COLO668 (cell line): ENCODE measurements at regions not wholly inside any gene's neighbourhood (a gene's known extent, or its start where the extent isn't known, plus 50 kb on each side); places are given as distances from the start of the nearest gene placed in this dataset.
"Not testable (repeated sequence)": the region's sequence is repeated elsewhere in the genome, so short reads cannot be mapped to it uniquely, and the experiment has no call there.

Experiments used
- DNase-seq: peaks from one replicate; lab custom pipeline; 2025; ENCODE audit not compliant: unreplicated experiment; lab: John Stamatoyannopoulos, UW

DNA sequence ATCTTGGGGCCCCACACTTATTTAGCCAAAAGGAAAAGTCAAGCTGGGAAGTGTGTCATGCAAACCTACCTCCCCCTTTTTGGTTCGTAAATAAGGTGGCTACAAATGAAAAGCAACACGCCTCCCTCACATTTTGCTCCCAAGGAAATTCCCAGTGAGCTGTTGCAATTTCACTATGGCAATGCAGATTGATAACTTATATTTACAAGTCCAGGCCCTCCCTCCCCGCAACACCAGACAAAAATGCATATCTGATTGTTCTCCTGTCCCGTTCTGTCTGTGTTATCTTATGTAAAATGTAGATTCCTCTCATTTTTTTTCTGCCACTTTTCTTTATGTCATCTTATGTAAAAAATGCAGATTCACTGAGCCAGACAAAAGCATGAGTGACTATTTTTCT is 1305.3 kb downstream of the SLITRK5 start:
- no peak for DNase-seq

DNA sequence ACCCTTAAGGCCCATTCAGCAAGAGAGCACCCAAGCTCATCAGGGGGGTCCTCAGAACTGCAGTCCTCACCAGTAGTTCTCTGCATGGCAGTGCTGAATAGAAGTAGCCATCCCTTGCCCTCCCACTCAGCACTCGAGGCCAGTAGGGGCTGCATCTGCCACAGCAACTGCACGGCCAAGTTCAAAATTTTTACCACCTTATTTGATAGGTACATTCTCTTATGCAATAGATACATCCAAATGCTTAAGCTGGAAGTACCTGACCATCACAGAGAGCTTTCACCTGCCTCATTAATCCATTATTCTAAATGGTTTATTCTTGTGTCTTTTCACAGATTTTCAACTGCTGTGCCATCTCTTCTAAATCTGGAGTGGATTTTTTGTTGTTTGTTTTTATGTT is 1307.4 kb downstream of the SLITRK5 start:
- no peak for DNase-seq

DNA sequence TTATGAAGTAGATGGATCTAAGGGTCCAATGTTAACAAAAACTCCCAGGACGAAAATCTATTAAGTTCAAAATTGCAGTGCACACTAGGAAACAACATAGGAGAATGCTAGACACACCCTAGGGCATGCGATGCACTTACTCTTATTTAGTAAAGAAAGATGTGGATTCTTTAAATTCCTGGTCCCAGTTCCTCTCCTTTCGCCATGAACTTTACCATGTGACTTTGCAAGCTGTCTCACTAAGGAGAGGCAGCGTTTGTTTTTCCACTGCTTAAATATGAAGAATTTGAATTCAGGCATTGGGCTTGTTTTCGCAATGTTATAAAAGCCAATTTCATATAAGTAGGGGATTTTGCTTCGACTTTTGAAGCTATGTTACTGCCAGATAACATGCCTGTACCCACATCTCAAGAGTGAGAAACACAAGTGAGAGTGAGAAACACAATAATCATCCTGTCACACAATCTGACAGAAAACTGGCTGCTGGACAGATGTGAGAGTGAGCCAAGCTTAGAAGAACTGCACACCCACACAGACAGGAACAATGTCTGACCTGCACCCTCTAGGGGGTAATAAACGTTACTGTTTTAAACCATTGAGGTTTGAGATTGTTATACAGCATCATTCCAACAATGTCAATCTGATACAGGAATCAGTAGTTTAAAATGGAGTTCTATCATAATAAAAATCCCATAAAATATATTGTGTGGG is 1308.4 kb downstream of the SLITRK5 start:
- DNase-seq, result no peak

DNA sequence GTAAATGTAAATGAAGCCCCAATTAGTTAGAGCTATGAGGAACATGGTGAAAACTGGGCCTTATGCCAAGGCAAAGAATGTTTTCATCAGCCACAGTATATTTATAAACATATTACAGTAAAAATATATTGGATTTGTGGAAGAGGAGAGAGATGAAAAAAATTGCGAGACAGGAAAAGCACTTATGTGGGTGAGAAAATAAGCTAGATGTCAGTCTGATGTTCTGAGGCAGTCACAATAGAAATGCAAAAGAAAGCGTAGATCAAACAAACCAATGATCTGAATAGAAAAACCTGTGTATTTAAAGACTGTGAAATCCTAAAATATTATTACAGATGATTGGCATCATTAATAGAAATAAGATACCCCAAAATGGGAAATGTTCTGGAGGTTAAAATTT is 1332.5 kb downstream of the SLITRK5 start:
- DNase-seq, result no peak

DNA sequence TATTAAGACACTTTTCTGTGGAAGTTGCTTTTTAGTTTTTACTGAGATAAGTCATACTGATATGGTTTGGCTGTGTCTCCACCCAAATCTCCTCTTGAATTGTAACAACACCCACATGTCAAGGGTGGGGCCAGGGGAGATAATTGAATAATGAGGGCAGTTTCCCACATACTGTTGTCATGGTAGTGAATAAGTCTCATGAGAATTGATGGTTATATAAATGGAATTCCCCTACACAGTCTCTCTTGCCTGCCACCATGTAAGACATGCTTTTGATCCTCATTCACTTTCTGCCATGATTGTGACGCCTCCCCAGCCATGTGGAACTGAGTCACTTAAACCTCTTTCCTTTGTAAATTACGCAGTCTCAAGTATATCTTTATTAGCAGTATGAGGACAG is 1340.4 kb downstream of the SLITRK5 start:
- no peak for DNase-seq

DNA sequence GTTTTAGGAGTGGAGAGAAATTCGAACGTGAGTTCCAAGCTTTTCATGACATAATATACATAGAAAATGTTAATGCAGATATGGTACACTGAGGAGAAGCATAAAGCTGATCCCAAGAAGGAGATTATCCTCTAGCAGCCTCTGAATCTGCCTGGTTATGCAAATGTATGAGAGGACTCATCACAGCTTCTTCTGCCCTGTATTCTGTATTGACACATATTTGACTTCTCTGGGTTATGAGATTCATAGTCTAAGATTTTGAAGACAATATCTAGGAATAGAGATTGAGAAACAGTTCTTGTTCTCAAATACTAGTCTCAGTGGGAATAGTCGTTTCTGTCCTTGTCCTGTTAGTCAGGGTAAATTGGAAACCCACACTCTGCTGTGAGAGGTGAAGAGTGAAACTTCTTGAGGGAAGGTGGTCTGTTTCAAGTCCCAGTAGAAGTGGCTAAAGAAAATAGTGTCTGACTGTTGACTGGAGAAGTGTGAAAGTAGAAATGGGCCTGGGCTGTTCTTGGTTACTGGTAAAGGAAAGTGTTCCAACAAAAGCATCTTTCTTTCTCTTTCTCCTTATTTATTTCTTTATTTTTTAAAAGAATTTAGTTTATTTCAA is 1356.6 kb downstream of the SLITRK5 start:
- no peak for DNase-seq

DNA sequence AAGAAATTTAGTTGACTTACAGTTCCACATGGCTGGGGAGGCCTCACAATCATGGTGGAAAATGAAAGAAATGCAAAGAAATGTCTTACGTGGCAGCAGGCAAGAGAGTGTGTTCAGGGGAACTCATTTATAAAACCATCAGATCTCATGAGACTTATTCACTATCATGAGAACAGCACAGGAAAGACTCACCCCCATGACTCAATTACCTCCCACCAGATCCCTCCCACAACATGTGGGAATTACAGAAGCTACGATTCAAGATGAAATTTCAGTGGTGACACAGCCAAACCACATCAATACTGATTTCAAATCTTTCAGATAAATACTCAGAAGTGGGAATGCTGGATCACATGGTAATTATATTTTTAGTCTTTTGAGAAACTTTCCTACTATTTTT is 1357.9 kb downstream of the SLITRK5 start:
- no peak for DNase-seq

DNA sequence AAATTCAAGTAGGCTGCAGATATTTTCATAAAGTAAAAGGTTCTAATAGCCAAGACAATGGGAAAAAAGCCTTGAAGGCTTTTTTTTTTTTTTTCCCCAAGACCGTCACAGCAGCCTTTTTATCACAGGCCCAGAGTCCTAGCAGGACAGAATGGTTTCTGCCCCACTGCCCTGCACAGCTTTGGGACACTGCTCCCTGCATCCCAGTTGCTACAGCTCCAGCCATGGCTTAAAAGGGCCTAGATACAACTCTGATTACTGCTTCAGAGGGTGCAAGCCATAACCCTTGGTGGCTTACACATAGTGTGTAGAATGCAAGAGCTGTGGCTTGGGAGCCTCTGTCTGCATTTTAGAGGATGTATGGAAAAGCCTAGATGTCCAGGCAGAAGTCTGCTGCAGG is 1362.8 kb downstream of the SLITRK5 start:
- no peak for DNase-seq

DNA sequence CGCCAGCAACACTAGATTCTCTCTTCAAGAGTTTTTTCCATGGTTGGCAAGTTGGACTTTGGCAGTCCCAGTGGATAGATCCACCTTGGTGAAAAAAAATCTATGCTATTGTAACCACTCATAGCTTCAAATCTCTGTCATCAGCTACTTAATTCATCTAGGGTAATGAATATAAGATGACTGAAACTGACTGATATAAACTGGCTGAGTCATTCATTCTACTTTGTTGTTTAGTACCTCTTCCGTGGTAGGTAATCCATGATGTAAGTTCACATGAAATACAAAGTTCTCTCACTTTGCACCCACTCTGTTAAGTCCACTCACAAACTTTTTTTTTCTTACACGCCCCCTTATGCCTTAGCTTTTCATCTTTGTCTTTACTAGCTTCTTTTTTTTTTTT is 1381.5 kb downstream of the SLITRK5 start:
- no peak for DNase-seq

DNA sequence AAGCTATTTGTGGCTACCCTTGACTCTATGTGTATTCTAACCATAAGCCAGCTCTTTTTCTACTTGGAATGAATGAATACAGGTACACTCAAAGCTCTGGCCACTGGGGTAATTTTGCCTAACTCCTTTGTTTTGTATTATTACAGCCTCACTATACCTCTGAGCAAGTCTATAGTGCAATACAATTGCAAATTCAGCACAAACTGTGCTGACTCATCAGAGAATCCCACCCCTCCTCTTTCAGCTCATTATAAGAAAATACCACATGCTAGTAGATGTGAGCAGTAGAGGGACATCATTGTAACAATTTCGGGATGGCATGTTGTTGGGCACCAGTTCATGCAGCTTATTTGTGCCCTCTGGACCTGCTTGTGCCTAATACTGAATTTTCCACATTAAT is 1382.2 kb downstream of the SLITRK5 start:
- no peak for DNase-seq

DNA sequence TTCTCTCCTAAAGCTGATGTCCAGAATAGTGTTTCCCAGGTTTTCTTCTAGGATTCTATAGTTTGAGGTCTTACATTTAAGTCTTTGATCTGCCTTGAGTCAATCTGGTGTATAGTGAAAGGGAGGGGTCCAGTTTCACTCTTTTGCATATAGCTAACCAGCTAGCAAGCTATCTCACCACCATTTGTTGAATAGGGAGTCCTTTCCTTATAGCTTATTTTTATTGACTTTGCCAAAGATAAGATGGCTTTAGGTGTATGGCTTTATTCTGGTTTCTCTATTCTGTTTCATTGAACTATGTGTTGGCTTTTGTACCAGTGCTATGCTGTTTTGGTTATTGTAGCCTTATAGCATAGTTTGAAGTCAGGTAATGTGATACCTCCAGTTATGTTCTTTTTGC is 1386.1 kb downstream of the SLITRK5 start:
- no peak for DNase-seq

DNA sequence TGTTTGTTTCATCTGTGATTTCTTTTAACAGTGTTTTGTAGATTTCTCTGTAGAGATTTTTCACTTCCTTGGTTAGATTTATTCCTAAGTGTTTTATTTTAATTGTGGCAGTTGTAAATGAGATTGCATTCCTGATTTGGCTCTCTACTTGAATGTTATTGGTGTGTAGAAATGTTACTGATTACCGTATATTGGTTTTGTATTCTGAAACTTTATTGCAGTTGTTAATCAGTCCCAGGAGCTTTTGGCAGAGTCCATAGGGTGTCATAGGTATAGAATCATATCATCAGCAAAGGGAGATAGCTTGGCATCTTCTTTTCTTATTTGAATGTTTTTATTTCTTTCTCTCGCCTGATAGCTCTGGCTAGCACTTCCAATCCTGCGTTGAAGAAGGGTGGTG is 1386.7 kb downstream of the SLITRK5 start:
- no peak for DNase-seq

DNA sequence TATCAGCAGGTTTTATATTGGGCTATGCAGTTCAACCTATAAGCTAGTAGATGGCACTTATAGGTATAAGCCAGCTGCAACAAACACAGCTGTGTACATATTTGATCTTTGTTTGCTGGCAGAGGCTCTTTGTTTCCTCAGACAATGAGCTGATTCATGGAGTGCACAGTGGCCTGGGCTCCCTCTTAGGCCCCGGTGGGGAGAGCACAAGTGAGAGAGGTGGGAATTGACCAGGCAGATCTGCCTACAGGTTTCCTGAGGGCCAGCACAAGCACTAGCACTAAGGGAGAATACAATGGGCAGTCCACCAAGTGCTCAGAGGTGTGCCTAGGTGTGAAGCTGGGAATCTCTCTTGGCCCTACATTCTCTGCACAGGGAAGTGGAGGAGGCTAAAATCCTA is 1390.7 kb downstream of the SLITRK5 start:
- DNase-seq, result peak; percentile 94

DNA sequence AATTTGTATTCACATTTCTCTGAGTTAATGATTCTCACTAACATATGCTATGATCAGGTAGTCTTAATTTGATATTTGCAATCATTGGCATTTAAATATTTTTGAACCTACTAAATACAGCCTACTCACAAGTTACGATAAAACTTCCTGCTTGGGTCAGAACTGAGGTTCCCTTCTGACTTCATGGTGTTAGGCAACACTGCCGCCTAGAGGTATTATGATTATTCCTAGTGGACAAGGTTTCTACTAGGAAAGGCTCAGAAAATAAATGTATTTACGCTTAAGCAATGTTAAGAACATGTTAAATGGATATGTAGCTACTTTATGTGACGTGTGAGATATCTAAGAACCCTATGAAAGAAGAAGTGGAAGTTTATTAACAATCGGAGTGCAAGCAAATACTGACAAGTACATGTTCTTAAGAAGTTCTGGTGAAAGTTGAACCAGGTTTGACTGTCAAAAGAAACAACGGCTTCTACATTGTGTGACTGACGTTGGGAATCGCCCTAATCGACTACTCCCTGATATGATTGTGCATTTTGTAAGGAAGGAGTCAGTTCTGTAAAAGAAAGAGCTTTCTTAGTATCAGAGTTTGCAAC is 1395.8 kb downstream of the SLITRK5 start:
- peak; percentile 51 for DNase-seq

DNA sequence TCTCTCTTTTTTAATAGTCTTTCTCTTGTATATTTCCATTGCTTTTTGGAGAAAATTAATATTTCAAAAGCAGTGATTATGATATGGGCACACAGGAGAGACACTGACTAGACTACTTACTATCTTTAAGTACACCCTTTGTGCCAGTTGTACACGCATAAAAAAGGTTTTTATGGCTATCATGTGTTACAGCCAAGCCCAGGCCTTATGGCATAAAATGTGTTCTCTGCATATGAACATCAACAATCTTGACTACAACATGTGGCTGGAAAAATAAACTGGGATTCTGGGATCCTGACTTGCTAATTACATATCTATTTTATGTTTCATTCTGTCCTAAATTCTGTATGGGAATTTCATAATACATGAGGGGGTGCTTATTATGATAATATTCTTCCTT is 1401.8 kb downstream of the SLITRK5 start:
- DNase-seq, result no peak

DNA sequence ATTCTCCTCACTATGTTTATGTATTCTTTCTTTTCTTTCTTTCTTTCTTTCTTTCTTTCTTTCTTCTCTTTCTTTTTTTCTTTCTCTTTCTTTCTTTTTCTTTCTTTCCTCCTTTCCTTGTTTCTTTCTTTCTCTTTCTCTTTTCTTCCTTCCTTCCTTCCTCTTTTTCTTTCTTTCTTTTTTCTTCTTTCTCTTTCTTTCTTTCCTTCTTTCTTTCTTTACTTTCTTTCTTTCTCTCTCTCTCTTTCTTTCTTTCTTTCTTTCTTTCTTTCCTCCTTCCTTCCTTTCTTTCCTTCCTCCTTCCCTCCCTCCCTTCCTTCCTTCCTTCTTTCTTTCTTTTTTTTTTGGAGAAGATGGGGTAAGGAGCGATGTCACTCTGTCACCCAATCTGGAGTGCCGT is 1405.5 kb downstream of the SLITRK5 start:
- no peak for DNase-seq

DNA sequence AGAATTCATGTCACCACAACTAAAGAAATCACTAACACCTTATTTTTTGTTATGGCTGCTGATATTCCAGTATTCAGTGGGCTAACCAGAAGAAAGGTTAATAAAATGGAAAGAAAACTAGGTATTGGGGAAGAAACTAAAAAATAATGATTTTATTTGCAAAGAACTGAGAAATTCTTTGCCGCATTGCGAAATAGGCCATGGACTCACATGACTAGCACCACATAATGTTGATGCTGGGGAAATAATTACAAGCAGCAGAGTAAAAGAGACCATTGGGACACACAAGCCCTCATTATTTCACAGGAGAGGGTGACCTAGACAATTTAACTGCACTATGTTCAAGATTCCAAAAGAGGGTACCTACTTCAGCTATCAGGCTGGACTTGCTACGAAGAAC is 1411.5 kb downstream of the SLITRK5 start:
- DNase-seq, result no peak

DNA sequence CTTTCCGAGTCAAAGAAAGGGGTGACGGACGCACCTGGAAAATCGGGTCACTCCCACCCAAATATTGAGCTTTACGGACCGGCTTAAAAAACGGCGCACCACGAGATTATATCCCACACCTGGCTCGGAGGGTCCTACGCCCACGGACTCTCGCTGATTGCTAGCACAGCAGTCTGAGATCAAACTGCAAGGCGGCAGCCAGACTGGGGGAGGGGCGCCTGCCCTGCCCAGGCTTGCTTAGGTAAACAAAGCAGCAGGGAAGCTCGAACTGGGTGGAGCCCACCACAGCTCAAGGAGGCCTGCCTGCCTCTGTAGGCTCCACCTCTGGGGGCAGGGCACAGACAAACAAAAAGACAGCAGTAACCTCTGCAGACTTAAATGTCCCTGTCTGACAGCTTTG is 1416.9 kb downstream of the SLITRK5 start:
- not testable (repeated sequence) for DNase-seq

DNA sequence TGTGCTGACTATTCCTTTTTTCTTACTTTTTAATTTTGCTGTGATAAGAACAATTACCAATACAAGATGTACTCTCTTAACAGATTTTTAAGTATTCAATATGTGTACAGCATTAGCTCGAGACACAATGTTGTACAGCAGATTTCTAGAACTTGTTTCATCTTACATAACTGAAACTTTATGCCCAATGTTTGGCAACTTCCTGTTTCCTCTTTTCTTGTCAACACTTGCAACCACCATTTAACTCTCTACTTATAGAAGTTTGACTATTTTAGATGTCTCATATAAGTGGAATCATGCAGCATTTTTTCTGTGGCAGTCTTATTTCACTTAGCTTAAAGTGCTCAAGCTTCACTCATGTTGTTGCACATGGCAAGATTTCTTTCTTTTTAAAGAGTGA is 1426.8 kb downstream of the SLITRK5 start:
- DNase-seq, result no peak

DNA sequence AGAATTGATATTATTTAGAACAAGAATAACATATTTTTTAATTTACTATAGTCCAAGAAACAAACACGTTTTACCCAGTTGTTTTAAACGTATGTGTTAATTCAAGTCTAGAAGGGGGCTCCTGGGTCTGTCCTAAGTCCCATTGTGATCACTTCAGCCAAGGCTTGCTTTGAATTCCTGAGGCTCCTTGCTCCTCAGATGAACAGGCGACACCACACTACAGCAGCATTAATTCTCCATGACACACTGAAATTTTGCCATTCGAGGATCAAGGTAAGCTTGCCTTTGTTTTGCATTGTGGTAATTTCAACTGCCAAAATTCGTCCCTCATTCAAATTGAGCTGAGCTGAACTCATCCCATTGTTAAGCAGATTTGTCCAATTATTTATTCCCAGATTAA is 1442.6 kb downstream of the SLITRK5 start:
- DNase-seq, result no peak

DNA sequence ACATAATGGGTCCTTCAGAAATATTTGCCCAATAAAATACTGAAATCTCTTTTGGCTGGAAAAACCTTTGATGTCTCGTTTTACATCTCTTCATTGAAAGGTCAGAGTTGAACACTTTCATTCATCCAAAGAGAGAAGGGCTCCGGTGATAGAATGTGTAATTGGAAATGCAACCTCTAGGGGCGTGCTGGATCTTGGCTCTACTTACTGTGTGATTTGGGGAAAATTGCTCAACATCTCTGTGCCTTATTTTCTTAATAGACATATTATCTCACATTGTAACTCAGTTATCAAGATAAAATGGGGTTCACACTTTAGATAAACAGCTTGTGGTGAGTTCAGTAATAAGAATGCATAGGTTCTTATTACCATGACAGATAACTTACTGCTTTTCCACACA is 1444.1 kb downstream of the SLITRK5 start:
- no peak for DNase-seq

DNA sequence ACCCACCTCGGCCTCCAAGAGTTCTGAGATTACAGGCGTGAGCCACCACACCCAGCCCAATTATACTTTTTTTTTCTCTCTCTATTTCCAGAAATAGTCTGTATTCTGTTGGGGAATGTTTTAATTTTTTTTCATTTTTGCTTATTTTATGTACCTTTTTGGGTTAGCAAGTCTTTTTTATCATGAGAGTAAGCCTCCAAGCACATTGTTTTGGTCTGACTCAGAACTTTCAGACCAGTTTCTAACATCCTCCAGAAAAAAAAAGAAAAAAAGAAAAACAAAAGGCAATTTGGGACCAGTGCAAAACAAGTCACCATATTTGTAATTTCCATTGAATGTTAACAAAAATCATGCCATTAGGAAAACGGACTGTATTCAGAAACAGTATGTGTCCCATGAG is 1465.5 kb downstream of the SLITRK5 start:
- DNase-seq, result no peak

DNA sequence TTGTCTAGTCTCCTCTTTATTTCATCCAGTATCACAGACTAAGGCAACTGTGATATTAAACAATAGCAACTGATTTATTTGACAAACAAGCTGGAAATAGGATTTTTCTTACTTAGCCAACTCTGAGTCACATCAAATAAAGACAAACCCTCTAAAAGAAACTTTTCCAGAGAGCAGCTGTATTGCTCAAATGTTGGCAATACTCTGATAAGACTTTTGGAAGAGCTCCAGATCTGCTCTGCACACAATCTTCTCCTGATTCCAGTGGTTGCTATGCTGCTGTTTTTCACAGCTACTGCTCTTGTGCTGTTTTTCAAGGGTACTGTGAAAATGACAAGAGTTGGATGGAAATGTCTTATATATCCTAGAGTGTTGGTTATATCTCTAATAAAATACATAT is 1479.2 kb downstream of the SLITRK5 start:
- DNase-seq, result no peak
